ENCODE measurements at regions not wholly inside any gene's neighbourhood (a gene's known extent, or its start where the extent isn't known, plus 50 kb on each side); places are given as distances from the start of the nearest gene placed in this dataset.
"Not testable (repeated sequence)": the region's sequence is repeated elsewhere in the genome, so short reads cannot be mapped to it uniquely, and the experiment has no call there.

GRCh38 chr7:89621925-89622641, 532.2 kb upstream of the STEAP1 start:
- no peak for TF ChIP-seq CTCF (IDR thresholded peaks at IDR 0.05)
- H3K9me3 ChIP-seq, result no peaks in the 10 kb centered on the region
- no peak overlapping the region for H3K4me3 ChIP-seq
- H3K27me3 ChIP-seq, result no peaks in the 10 kb centered on the region
- 94 to 95% methylated on average over 4 of the region's 4 CpGs for WGBS, 2 donors
- FAIRE-seq (no peak), ATAC-seq (no peak), DNase-seq (no peak)
- no peak overlapping the region for H3K27ac ChIP-seq
- intact Hi-C loops (cut with DNase I), result no loop called here
- H3K36me3 ChIP-seq, result no peaks in the 10 kb centered on the region
- peaks cover 0 to 4% (median 0%) of the 10 kb centered on the region in 3 donors for H3K4me1 ChIP-seq

GRCh38 chr7:89623018-89623672, 531.1 kb upstream of the STEAP1 start:
- DNase-seq (peak in 2 of 6 donors; percentile 13 to 43), ATAC-seq (peak; percentile 80 to 92 (median 90)), FAIRE-seq (no peak)
- Histone ChIP-seq H3K27me3 (no peaks in the 10 kb centered on the region), H3K4me1 (peaks cover 0 to under 1% (median 0%) of the 10 kb centered on the region in 3 donors), H3K36me3 (no peaks in the 10 kb centered on the region), H3K9me3 (no peaks in the 10 kb centered on the region), H3K27ac (no peak overlapping the region), H3K4me3 (no peak overlapping the region)
- intact Hi-C loops (cut with DNase I), result no loop called here
- peak; percentile 32 to 66 (median 50) for TF ChIP-seq CTCF (IDR thresholded peaks at IDR 0.05)
- 4 to 6% methylated on average over 1 of the region's 1 CpG for WGBS, 2 donors

- H3K9me3 ChIP-seq; H3K4me3 ChIP-seq; H3K4me1 ChIP-seq; H3K27ac ChIP-seq; ATAC-seq; H3K27me3 ChIP-seq; H3K36me3 ChIP-seq; intact Hi-C loops (cut with DNase I); DNase-seq; FAIRE-seq: not testable (repeated sequence)
- WGBS, 2 donors, result 80 to 82% methylated on average over 5 of the region's 5 CpGs
Observed at GRCh38 chr7:89624155-89624554, 530.1 kb upstream of the STEAP1 start.

- Histone ChIP-seq H3K4me1 (no peaks in the 10 kb centered on the region), H3K4me3 (no peak overlapping the region), H3K9me3 (no peaks in the 10 kb centered on the region), H3K27me3 (no peaks in the 10 kb centered on the region), H3K36me3 (no peaks in the 10 kb centered on the region), H3K27ac (no peak overlapping the region)
- WGBS, 2 donors, result 75 to 76% methylated on average over 3 of the region's 3 CpGs
- FAIRE-seq (no peak), DNase-seq (no peak), ATAC-seq (no peak)
- no peak for TF ChIP-seq CTCF (IDR thresholded peaks at IDR 0.05)
- intact Hi-C loops (cut with DNase I), result no loop called here
Observed at GRCh38 chr7:89648509-89648908, 505.8 kb upstream of the STEAP1 start.

GRCh38 chr7:89655946-89656345, 498.3 kb upstream of the STEAP1 start:
- no peak for TF ChIP-seq CTCF (IDR thresholded peaks at IDR 0.05)

More at GRCh38 chr7:89655946-89656345, 498.3 kb upstream of the STEAP1 start:
- no peak for ATAC-seq
- no peak overlapping the region for H3K4me3 ChIP-seq
- WGBS, 2 donors, result 89 to 92% methylated on average over 1 of the region's 1 CpG
- no peaks in the 10 kb centered on the region for H3K27me3 ChIP-seq
- H3K27ac ChIP-seq, result no peak overlapping the region
- DNase-seq, result no peak
- no peaks in the 10 kb centered on the region for H3K9me3 ChIP-seq
- intact Hi-C loops (cut with DNase I), result no loop called here
- no peaks in the 10 kb centered on the region for H3K4me1 ChIP-seq
- H3K36me3 ChIP-seq, result no peaks in the 10 kb centered on the region
- no peak for FAIRE-seq
